Panc1 (cell line): ENCODE measurements at regions not wholly inside any gene's neighbourhood (a gene's known extent, or its start where the extent isn't known, plus 50 kb on each side); places are given as distances from the start of the nearest gene placed in this dataset.

Experiments
- ATAC-seq: fragments of 200-7000 bp; cut with Tn5 transposase; 2 replicates; pipeline ENCODE4 v1.9.1; 2020; ENCODE audit warnings: mild to moderate bottlenecking, moderate library complexity
- BruUV-seq: library from RNA; stranded (reverse); fragments of 400-500 nt; replicated peaks from 2 replicates; lab custom pipeline; 2021; lab: Mats Ljungman, UMichigan
- CTCF ChIA-PET: fragments of 300-600 bp; sonication (Branson Sonifier 250); formaldehyde crosslinking; loops from one replicate; lab custom pipeline; 2022; ENCODE audit warnings: antibody characterized with exemption; lab: Charles Lee
- POLR2A ChIA-PET: fragments of 300-600 bp; sonication (Branson Sonifier 250); formaldehyde crosslinking; loops from one replicate; lab custom pipeline; 2022; ENCODE audit warnings: antibody characterized with exemption; lab: Charles Lee
- DNase-seq: peaks from one replicate; pipeline ENCODE4 v3.0.0-alpha.2; 2010; ENCODE audit warnings: low read depth, low spot score
- H3K27ac ChIP-seq: 2 replicates; pipeline ENCODE4 v1.5.1; 2011; ENCODE audit warnings: mild to moderate bottlenecking, low read length, inconsistent platforms
- H3K27me3 ChIP-seq: fragments of 200-500 bp; sonication (Bioruptor generic); 2 replicates; pipeline ENCODE4 v1.6.0; 2014; ENCODE audit warnings: low read length, inconsistent platforms; ENCODE audit not compliant: control insufficient read depth, insufficient read depth
- H3K36me3 ChIP-seq: fragments of 200-500 bp; sonication (Bioruptor generic); 2 replicates; pipeline ENCODE4 v1.5.1; 2014; ENCODE audit warnings: inconsistent platforms, mild to moderate bottlenecking, low read length, moderate library complexity; ENCODE audit not compliant: control insufficient read depth, insufficient read depth
- H3K4me1 ChIP-seq: 2 replicates; pipeline ENCODE4 v1.5.1; 2011; ENCODE audit warnings: inconsistent platforms, mild to moderate bottlenecking, low read length, moderate library complexity; ENCODE audit not compliant: control insufficient read depth, insufficient read depth
- H3K4me3 ChIP-seq, 2 experiments: 2 replicates each; pipeline ENCODE4 v1.5.1; 2011 to 2012; ENCODE audit warnings: low read depth in 2 of 2, low read length in 2 of 2, mild to moderate bottlenecking in 2 of 2, inconsistent platforms in 1 of 2, moderate library complexity in 1 of 2
- H3K9me3 ChIP-seq: fragments of 200-500 bp; sonication (Bioruptor generic); 2 replicates; pipeline ENCODE4 v1.5.1; 2014; ENCODE audit warnings: low read depth, mild to moderate bottlenecking, inconsistent platforms, low read length, moderate library complexity; ENCODE audit not compliant: control insufficient read depth, insufficient read depth
- POLR2AphosphoS5 ChIP-seq: IDR thresholded peaks from 2 replicates; pipeline ENCODE4 v1.6.1; 2012; ENCODE audit warnings: mild to moderate bottlenecking, low read depth, low read length, moderate library complexity
- SIN3A ChIP-seq: IDR thresholded peaks from 2 replicates; pipeline ENCODE4 v1.6.1; 2012; ENCODE audit warnings: low read depth, mild to moderate bottlenecking, low read length, moderate library complexity, borderline replicate concordance; ENCODE audit not compliant: insufficient read depth
- TCF7L2 ChIP-seq: IDR thresholded peaks from 2 replicates; pipeline ENCODE4 v1.6.1; 2011; ENCODE audit warnings: mild to moderate bottlenecking, low read depth, low read length, inconsistent platforms
- in situ Hi-C: cut with HindIII; loops from 2 replicates; pipeline ENCODE4 v1.10.0; 2016; ENCODE audit warnings: low sequenced_read_pairs, low pct_unique_long_range_greater_than_20kb
- intact Hi-C: fragments of 100-400 bp; cut with micrococcal nuclease; formaldehyde crosslinking; loops from one replicate; pipeline ENCODE4 v1.10.0; 2022; ENCODE audit not compliant: unreplicated experiment
- TF ChIP-seq, protein P1 (sequence below): fragments of 450-650 bp; IDR thresholded peaks from 2 replicates; pipeline ENCODE4 v1.5.1; 2017; ENCODE audit warnings: mild to moderate bottlenecking
- TF ChIP-seq, protein P2 (sequence below), 2 experiments: IDR thresholded peaks; 2 replicates each; pipeline ENCODE4 v1.6.1; 2011 to 2012; ENCODE audit warnings: low read depth in 2 of 2, control low read depth in 1 of 2, low read length in 1 of 2, mild to moderate bottlenecking in 1 of 2, moderate library complexity in 1 of 2; ENCODE audit not compliant: insufficient read depth in 1 of 2

DNA sequence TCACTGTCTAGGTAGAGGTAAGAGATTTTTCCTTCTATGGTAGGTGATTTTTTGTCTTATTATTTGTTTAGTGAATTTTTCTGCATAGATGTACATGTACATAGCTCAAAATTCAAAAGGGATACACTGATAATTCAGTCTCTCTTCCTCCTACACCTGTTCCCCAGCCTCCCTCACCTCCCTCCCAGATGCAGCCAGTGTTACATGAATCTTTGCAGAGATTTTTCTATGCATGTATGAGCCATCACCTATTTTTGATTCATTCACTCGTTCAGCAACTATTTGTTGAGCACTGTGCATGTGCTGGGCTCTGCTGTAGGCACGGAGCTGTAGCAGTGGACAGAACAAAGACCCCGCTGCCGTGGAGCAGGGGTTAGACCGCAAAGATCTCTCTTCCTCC is 218.9 kb downstream of the AACS start:
- no peak overlapping the region for H3K4me3 ChIP-seq
- BruUV-seq: no TSS peak
- ChIA-PET CTCF (no interaction called here), POLR2A (no interaction called here)
- H3K4me1 ChIP-seq: no peaks in the 10 kb centered on the region
- no peak overlapping the region for H3K27ac ChIP-seq
- intact Hi-C loops: no loop called here
- TF ChIP-seq, protein P1, sequence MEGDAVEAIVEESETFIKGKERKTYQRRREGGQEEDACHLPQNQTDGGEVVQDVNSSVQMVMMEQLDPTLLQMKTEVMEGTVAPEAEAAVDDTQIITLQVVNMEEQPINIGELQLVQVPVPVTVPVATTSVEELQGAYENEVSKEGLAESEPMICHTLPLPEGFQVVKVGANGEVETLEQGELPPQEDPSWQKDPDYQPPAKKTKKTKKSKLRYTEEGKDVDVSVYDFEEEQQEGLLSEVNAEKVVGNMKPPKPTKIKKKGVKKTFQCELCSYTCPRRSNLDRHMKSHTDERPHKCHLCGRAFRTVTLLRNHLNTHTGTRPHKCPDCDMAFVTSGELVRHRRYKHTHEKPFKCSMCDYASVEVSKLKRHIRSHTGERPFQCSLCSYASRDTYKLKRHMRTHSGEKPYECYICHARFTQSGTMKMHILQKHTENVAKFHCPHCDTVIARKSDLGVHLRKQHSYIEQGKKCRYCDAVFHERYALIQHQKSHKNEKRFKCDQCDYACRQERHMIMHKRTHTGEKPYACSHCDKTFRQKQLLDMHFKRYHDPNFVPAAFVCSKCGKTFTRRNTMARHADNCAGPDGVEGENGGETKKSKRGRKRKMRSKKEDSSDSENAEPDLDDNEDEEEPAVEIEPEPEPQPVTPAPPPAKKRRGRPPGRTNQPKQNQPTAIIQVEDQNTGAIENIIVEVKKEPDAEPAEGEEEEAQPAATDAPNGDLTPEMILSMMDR: no peak
- in situ Hi-C loops: no loop called here
- no peaks in the 10 kb centered on the region for H3K9me3 ChIP-seq
- H3K36me3 ChIP-seq: no peaks in the 10 kb centered on the region
- ATAC-seq (no peak), DNase-seq (no peak)
- H3K27me3 ChIP-seq: peaks cover 4% of the 10 kb centered on the region

DNA sequence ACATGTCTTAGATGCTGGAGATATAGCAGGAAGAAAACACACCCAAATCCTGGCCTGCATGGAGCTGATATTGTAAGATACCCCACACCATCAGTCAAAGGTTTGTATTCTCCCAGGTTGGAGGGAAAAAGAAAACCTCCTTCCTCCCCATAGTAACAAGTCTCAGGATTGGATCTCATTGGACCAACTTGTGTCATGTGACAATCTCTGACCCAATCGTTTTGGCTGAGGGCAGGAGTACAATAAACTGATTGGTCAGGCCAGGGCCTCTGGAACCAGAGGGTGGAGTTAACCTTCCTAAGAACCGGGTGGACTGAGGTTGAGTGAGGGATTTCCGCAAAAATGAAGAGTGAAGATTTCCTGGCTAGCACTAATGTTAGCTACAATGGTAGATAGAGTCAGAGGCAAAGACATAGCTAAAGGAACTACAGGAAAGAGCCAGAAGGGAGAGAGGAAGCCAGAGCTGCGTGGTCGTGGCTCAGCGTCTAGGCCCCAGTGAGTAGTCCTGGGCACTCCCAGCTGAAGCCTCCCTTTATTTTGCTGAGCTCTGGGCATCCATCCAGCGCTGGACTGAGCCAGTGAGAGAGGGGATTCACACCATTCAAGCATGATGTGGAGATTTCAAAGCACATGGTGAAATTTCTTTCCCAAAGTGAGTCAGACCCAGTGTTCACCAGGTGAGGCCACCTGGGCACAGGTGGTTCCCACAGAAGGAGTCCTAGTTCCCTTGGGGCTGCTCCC is 219.9 kb downstream of the AACS start:
- H3K36me3 ChIP-seq: no peaks in the 10 kb centered on the region
- no peak for DNase-seq
- CTCF ChIA-PET: no interaction called here
- H3K4me1 ChIP-seq: no peaks in the 10 kb centered on the region
- POLR2A ChIA-PET: interaction anchor here (0.6 kb wide), 1 partner anchor 120 kb away, joined by 4 read pairs; no protein-coding TSS in a partner anchor
- TF ChIP-seq, protein P2, sequence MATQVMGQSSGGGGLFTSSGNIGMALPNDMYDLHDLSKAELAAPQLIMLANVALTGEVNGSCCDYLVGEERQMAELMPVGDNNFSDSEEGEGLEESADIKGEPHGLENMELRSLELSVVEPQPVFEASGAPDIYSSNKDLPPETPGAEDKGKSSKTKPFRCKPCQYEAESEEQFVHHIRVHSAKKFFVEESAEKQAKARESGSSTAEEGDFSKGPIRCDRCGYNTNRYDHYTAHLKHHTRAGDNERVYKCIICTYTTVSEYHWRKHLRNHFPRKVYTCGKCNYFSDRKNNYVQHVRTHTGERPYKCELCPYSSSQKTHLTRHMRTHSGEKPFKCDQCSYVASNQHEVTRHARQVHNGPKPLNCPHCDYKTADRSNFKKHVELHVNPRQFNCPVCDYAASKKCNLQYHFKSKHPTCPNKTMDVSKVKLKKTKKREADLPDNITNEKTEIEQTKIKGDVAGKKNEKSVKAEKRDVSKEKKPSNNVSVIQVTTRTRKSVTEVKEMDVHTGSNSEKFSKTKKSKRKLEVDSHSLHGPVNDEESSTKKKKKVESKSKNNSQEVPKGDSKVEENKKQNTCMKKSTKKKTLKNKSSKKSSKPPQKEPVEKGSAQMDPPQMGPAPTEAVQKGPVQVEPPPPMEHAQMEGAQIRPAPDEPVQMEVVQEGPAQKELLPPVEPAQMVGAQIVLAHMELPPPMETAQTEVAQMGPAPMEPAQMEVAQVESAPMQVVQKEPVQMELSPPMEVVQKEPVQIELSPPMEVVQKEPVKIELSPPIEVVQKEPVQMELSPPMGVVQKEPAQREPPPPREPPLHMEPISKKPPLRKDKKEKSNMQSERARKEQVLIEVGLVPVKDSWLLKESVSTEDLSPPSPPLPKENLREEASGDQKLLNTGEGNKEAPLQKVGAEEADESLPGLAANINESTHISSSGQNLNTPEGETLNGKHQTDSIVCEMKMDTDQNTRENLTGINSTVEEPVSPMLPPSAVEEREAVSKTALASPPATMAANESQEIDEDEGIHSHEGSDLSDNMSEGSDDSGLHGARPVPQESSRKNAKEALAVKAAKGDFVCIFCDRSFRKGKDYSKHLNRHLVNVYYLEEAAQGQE (IDR thresholded peaks at IDR 0.05; ENCODE audit: insufficient read depth in 1 of 2, low read depth in 2 of 2, low read length in 1 of 2): no peak
- TF ChIP-seq SIN3A: no peak
- no peak for TF ChIP-seq TCF7L2
- no peak for TF ChIP-seq POLR2AphosphoS5
- TF ChIP-seq, protein P1: no peak
- H3K27me3 ChIP-seq: peaks cover 2% of the 10 kb centered on the region
- no peak overlapping the region for H3K27ac ChIP-seq
- BruUV-seq: no TSS peak
- in situ Hi-C loops: no loop called here
- intact Hi-C loops: no loop called here
- H3K4me3 ChIP-seq: no peak overlapping the region
- ATAC-seq: no peak; the same call in 1 of the 2 replicates
- H3K9me3 ChIP-seq: no peaks in the 10 kb centered on the region
